Fibroblast of the aortic adventitia (primary cell): ENCODE measurements at regions not wholly inside any gene's neighbourhood (a gene's known extent, or its start where the extent isn't known, plus 50 kb on each side); places are given as distances from the start of the nearest gene placed in this dataset.
"Not testable (repeated sequence)": the region's sequence is repeated elsewhere in the genome, so short reads cannot be mapped to it uniquely, and the experiment has no call there.

ENCODE experiments used
- DNase-seq: peaks from one replicate; pipeline ENCODE4 v3.0.0-alpha.2; 2010; ENCODE audit warnings: low read depth
- H3K4me3 ChIP-seq: 2 replicates; pipeline ENCODE4 v1.5.1; 2011; ENCODE audit warnings: low read depth, mild to moderate bottlenecking, control low read depth, low read length, moderate library complexity
- CTCF ChIP-seq: IDR thresholded peaks from 2 replicates; pipeline ENCODE4 v1.5.1; 2011; ENCODE audit warnings: mild to moderate bottlenecking, low read length, control low read depth, inconsistent platforms; ENCODE audit not compliant: insufficient read depth

GRCh38 chr12:46537387-46537955, 164.9 kb upstream of the SLC38A2 start:
- no peak for DNase-seq
- no peak for TF ChIP-seq CTCF

GRCh38 chr12:46536316-46536715, 163.7 kb upstream of the SLC38A2 start:
- not testable (repeated sequence) for DNase-seq, H3K4me3 ChIP-seq

More at GRCh38 chr12:46537387-46537955, 164.9 kb upstream of the SLC38A2 start:
- H3K4me3 ChIP-seq = no peak overlapping the region

- H3K4me3 ChIP-seq = no peak overlapping the region
- no peak for DNase-seq
- no peak for TF ChIP-seq CTCF
These were observed 163.3 kb upstream of the SLC38A2 start for GRCh38 chr12:46535907-46536306.

GRCh38 chr12:46535376-46535775, 162.8 kb upstream of the SLC38A2 start:
- H3K4me3 ChIP-seq = no peak overlapping the region
- TF ChIP-seq CTCF = no peak
- no peak for DNase-seq

GRCh38 chr12:46534327-46534840, 161.8 kb upstream of the SLC38A2 start:
- DNase-seq = peak; percentile 79
- TF ChIP-seq CTCF = no peak
- H3K4me3 ChIP-seq = no peak overlapping the region

GRCh38 chr12:46533723-46534122, 161.2 kb upstream of the SLC38A2 start:
- no peak for TF ChIP-seq CTCF
- H3K4me3 ChIP-seq = no peak overlapping the region
- DNase-seq = peak; percentile 51

- no peak for DNase-seq
- H3K4me3 ChIP-seq = no peak overlapping the region
- no peak for TF ChIP-seq CTCF
These were observed 159.2 kb upstream of the SLC38A2 start for GRCh38 chr12:46531804-46532203.
